Right lobe of liver (tissue), 6 donors: ENCODE measurements at regions not wholly inside any gene's neighbourhood (a gene's known extent, or its start where the extent isn't known, plus 50 kb on each side); places are given as distances from the start of the nearest gene placed in this dataset.
A peak's percentile ranks its signal among the peaks of the same experiment; 100 is the strongest.

ENCODE experiments used
- ATAC-seq, 4 donors: fragments of 200-7000 bp; cut with Tn5 transposase; one replicate each; pipeline ENCODE4 v1.9.1; 2020; ENCODE audit warnings: mild to moderate bottlenecking in 4 of 4, moderate library complexity in 4 of 4
- DNase-seq, 3 donors: peaks; one replicate each; pipeline ENCODE4 v3.0.0-alpha.2; 2020
- H3K27ac ChIP-seq, 3 donors: fragments of 200-600 bp; one replicate each; pipeline ENCODE4 v1.8.0; 2022
- H3K27me3 ChIP-seq, 2 donors: fragments of 200-600 bp; one replicate each; pipeline ENCODE4 v1.8.0; 2022
- H3K36me3 ChIP-seq, 4 donors: fragments of 200-600 bp; sonication (generic) in 1 of 4; one replicate each; pipeline versions ENCODE4 v1.5.1 to v1.8.0; 2017 to 2022; ENCODE audit warnings: control low read depth in 1 of 4
- H3K4me1 ChIP-seq, 4 donors: fragments of 200-600 bp; sonication (generic) in 1 of 4; one replicate each; pipeline versions ENCODE4 v1.5.1 to v1.8.0; 2017 to 2022; ENCODE audit warnings: control low read depth in 1 of 4
- H3K4me3 ChIP-seq, 3 donors: fragments of 200-600 bp; one replicate each; pipeline ENCODE4 v1.8.0; 2022
- H3K9me3 ChIP-seq, 4 donors: fragments of 200-600 bp; sonication (generic) in 1 of 4; one replicate each; pipeline versions ENCODE4 v1.5.1 to v1.8.0; 2017 to 2022; ENCODE audit warnings: control low read depth in 1 of 4
- POLR2A ChIP-seq: fragments of 450-650 bp; IDR thresholded peaks from one replicate; pipeline ENCODE4 v1.6.1; 2017; ENCODE audit warnings: antibody characterized with exemption, mild to moderate bottlenecking
- WGBS: methylation state at CpG from one replicate; pipeline ENCODE4 v1.1.6; 2018; ENCODE audit warnings: low coverage, low lambda C conversion rate; ENCODE audit not compliant: insufficient coverage; ENCODE audit errors: missing lambda C conversion rate; 5-methylcytosine and 5-hydroxymethylcytosine counted together
- intact Hi-C, 2 donors: fragments of 100-400 bp; cut with DNase I; formaldehyde crosslinking; loops; one replicate each; pipeline versions ENCODE4 v1.11.2 to v1.14.1; 2022
- TF ChIP-seq, protein P1 (sequence below), 4 donors: fragments of 200-600 bp in 3 of 4; fragments of 450-650 bp in 1 of 4; IDR thresholded peaks; one replicate each; pipeline versions ENCODE4 v1.5.1 to v1.8.0; 2016 to 2022; ENCODE audit warnings: antibody characterized with exemption in 4 of 4, mild to moderate bottlenecking in 2 of 4
- donor health status: DM: no; HTN: yes; CAD: no.
- donor health status: DM: no; HTN: no; CAD: no.
- donor health status: DM: no; HTN: no; CAD: no.
- donor health status: DM: no; HTN: yes; CAD: no.
- donor health status: DM: no; HTN: yes; CAD: no.

- Histone ChIP-seq H3K9me3 (no peaks in the 10 kb centered on the region), H3K4me1 (no peaks in the 10 kb centered on the region), H3K36me3 (no peaks in the 10 kb centered on the region), H3K27ac (no peak overlapping the region), H3K27me3 (no peaks in the 10 kb centered on the region), H3K4me3 (no peak overlapping the region)
- intact Hi-C loops = no loop called here
- 89% methylated on average over 2 of the region's 2 CpGs for WGBS
- TF ChIP-seq POLR2A = no peak
- TF ChIP-seq, protein P1, sequence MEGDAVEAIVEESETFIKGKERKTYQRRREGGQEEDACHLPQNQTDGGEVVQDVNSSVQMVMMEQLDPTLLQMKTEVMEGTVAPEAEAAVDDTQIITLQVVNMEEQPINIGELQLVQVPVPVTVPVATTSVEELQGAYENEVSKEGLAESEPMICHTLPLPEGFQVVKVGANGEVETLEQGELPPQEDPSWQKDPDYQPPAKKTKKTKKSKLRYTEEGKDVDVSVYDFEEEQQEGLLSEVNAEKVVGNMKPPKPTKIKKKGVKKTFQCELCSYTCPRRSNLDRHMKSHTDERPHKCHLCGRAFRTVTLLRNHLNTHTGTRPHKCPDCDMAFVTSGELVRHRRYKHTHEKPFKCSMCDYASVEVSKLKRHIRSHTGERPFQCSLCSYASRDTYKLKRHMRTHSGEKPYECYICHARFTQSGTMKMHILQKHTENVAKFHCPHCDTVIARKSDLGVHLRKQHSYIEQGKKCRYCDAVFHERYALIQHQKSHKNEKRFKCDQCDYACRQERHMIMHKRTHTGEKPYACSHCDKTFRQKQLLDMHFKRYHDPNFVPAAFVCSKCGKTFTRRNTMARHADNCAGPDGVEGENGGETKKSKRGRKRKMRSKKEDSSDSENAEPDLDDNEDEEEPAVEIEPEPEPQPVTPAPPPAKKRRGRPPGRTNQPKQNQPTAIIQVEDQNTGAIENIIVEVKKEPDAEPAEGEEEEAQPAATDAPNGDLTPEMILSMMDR (IDR thresholded peaks at IDR 0.05) = no peak
- DNase-seq = no peak
- ATAC-seq = no peak
Measured at GRCh38 chr10:75304741-75305390, 69.1 kb upstream of the COMTD1 start.

DNA sequence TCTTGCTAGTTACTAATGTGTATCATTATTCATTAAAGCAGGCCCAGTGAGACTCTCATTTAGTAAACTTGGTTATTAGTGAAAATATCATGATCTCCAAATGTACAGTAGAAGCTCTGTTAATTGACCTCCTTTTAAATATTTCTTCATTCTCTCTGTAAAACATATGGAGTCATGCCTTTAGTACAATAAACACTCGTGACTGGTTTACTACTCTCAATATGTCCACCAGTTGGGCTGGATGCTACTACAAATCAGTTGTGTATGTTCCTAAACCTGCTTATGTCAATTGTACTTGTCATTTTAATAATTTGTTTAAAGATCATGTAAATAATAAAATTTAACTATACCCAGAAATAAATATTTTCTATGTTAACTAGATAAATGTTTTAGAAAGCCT, 68.6 kb upstream of the COMTD1 start:
- DNase-seq (no peak), ATAC-seq (no peak)
- H3K4me3 ChIP-seq = no peak overlapping the region
- H3K36me3 ChIP-seq = no peaks in the 10 kb centered on the region
- no peaks in the 10 kb centered on the region for H3K9me3 ChIP-seq
- WGBS = 90% methylated on average over 1 of the region's 1 CpG
- no peaks in the 10 kb centered on the region for H3K27me3 ChIP-seq
- TF ChIP-seq POLR2A = no peak
- TF ChIP-seq, protein P1 (IDR thresholded peaks at IDR 0.05) = no peak
- no peaks in the 10 kb centered on the region for H3K4me1 ChIP-seq
- intact Hi-C loops = no loop called here
- no peak overlapping the region for H3K27ac ChIP-seq

- DNase-seq (no peak), ATAC-seq (peak in 2 of 4 donors; percentile 22 to 65)
- intact Hi-C loops = no loop called here
- WGBS = 75% methylated on average over 1 of the region's 2 CpGs
- Histone ChIP-seq H3K36me3 (no peaks in the 10 kb centered on the region), H3K27ac (no peak overlapping the region), H3K4me3 (no peak overlapping the region), H3K4me1 (no peaks in the 10 kb centered on the region), H3K27me3 (no peaks in the 10 kb centered on the region), H3K9me3 (no peaks in the 10 kb centered on the region)
- TF ChIP-seq, protein P1 (IDR thresholded peaks at IDR 0.05) = no peak
- no peak for TF ChIP-seq POLR2A
Measured at GRCh38 chr10:75303045-75303777, 67.5 kb upstream of the COMTD1 start.

- intact Hi-C loops = no loop called here
- no peaks in the 10 kb centered on the region for H3K9me3 ChIP-seq
- H3K36me3 ChIP-seq = no peaks in the 10 kb centered on the region
- DNase-seq (no peak), ATAC-seq (no peak)
- no peak overlapping the region for H3K4me3 ChIP-seq
- 56% methylated on average over 1 of the region's 1 CpG for WGBS
- H3K4me1 ChIP-seq = no peaks in the 10 kb centered on the region
- no peak overlapping the region for H3K27ac ChIP-seq
- H3K27me3 ChIP-seq = no peaks in the 10 kb centered on the region
- no peak for TF ChIP-seq POLR2A
- TF ChIP-seq, protein P1 (IDR thresholded peaks at IDR 0.05) = no peak
Measured at GRCh38 chr10:75302029-75302428, 66.3 kb upstream of the COMTD1 start.
